Stimulated activated CD4-positive, alpha-beta T cell treated with anti-CD3 and anti-CD28 coated beads, Interleukin-2, amount 100 ng/mL, for 48 hours (primary cell): ENCODE measurements at regions not wholly inside any gene's neighbourhood (a gene's known extent, or its start where the extent isn't known, plus 50 kb on each side); places are given as distances from the start of the nearest gene placed in this dataset.

Experiments
- DNase-seq, 2 donors: peaks; one replicate each; pipeline ENCODE4 v3.0.0-alpha.2; 2020

DNA sequence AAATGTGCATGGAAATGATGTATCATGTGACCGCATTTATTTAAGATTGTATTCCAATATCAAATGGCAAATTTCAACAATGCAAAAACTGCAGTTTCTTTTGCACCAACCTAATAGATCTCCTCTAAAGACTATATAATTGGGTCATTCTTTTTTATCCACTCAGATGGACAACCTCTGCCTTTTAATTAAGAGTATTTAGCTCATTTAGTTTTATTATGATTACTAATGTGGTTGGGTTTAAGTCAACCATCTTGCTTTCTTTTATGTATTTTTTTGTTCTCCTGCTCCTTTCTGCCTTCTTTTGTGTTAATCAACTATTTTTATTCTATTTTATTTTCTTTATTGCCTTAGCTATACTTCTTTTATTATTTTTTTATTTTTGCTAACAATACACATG is 468.5 kb upstream of the MKI67 start:
- no peak for DNase-seq

DNA sequence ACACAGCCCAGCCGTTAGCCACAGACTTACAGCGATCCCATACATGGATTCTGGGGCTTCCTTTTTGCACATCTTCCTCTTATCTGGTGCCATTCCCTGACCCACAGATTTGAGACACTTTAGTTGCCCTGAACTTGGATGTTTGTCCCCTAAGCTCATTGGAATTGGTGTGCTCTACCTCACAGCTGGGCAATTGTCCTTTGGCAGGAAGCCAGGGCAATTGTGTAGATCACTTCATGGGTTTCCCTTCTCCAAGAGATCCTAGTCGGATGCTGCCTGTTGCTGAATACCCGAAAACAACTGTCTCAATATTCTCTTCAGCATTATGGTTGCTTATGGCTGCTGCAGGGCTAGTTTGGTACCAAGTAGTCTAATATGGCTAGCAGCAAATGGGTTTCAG is 470.7 kb upstream of the MKI67 start:
- DNase-seq = no peak

DNA sequence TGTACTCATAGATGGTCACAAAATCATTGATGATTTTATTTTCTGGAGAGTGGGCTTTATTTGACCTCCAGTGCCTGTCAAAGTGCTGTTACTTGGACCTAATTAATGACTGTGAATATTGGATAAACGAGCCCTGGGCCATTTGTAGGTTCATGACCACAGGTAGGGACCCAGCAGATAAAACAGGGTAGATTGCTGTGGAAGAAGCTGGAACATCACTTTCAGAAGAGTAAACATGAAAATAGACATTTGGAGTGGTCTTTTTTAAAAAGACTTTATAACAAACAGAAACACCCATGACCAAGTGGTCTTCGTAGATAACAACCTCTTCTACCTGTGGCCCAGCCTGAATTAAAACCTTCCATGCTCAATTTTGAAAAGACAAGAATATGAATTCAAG is 472.8 kb upstream of the MKI67 start:
- no peak for DNase-seq

DNA sequence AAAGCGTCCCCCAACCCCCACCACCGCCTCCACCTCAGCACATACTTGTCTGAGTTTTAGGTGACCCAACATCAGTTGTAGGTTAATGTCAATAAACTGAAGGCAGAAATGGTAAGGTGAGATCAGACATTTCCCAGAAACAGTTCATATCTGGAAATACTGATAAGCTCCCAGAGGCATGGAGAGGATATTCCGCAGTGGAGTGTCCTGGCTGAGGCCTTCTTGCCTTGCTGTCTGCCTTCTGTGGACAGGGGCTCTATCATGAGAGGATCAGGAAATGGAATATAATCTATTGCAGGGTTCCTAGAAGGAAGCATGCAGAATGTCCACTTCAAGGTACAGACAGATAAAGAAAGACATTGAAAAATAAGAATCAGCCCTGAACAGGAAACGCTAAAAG is 473.3 kb upstream of the MKI67 start:
- DNase-seq = no peak

DNA sequence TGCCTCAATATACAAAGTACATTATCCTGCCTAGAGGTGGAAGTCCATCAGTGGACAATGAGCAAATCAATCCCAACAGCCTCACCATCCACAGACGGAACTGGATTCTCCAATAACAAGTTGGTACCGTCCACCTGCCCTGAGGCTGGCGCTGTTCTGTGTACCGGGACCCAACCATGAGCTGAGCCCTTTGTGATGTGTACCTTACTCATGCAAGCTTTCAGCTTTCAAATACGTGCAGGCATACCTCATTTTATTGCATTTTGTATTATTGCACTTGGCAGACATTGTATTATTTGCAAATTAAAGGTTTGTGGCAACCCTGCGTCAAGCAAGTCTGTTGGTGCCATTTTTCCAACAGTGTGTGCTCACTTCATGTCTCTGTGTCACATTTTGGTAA is 476.0 kb upstream of the MKI67 start:
- DNase-seq = no peak

DNA sequence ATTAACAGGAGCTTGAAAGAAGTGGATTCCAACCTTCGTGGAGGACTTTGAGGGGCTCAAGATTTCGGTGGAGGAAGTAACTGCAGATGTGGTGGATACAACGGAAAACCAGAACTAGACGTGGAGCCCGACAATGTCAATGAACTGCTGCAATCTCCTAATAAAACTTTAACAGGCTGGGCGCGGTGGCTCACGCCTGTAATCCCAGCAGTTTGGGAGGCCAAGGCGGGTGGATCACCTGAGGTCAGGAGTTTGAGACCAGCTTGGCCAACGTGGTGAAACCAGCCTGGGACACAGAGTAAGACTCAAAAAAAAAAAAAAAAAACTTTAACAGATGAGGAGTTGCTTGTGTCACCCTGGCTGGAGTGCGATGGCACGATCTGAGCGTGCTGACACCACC is 477.8 kb upstream of the MKI67 start:
- DNase-seq = no peak

DNA sequence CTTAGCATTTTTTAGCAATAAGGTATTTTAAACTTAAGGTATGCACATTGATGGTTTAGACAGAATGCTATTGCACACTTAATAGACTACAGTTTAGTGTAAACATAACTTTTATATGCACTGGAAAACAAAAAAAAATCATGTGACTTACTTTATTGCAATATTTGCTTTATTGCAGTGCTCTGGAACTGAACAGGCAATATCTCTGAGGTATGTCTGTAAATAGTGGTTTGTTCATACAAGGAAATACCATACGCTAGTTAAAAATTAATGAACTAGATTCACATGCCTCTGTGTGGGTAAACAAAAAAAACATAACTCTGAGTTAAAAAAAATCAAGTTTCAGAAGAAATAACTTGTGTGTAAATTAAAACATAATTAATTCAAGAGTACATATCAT is 479.0 kb upstream of the MKI67 start:
- DNase-seq = no peak

DNA sequence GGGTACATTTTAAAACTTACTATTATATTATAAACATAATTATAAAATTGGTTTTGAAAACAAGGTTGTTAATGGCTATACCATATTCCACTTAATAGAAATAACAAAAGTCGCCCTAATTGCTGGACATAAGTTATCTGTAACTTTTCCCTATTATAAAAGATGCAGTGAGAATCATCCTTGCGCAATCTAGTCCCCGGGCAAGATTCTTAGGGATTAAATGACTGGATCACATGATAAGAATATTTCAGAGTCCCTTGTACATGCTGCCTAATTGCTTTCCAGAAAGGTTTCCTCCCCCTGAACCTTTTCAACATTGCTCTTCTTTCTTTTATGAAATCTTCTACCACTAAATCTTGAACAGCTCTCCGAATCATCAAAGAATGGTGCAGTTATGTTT is 479.8 kb upstream of the MKI67 start:
- no peak for DNase-seq

DNA sequence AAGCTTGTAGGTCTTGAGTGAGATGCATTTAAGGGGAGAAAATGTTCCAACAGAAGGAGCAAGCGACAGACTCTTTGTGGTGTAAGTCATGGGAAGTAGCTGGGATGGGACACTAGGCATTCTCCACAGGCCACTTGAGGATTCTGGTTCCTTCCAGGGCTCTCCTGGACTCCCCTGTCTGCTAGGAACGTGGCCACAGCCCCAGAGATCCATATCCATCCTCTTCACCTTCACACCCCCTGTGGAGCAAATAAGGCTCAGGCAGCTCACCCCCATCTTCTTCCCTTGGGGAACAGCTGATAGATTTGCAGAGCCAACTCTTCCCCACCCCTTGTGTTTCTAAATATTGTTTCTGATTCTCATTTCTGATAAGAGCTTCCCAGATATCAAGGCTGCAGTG is 482.6 kb upstream of the MKI67 start:
- DNase-seq = no peak

DNA sequence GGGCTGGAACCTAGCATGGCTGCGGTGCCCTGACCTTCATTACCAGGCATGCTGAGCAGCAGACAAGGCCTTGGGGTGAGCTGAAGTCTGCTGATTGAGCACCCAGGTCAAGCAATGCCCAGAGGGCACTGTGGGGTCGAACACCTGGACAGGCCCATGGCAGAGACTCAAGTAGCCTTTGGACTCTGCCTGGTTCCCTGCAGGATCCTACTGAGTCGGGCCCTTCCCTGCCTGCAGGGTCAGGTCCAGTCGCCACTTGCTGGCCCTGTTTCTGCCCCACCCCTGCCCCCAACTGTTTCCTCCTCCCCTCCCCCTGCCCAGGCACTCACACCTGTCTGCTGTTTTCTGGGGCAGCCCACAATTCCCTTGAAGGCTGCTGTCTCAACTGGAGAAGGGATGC is 483.2 kb upstream of the MKI67 start:
- no peak for DNase-seq

DNA sequence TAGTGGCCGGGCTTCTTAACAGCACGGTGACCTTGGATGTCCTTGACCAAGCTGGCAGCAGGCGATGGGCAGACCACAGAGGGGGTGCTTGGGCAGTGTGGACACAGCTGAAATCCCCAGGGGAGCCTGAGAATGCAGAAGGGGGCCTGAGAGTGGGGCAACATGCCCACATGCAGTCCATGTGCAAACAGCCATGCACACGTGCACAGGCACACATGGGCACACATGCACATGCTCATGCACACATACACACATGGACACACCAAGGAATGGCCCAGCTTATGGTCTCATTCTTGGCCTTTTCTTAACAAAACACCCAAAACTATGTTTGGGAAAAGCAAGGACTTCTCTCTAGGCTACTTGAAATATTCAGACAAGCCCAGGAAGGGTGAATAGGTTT is 483.9 kb upstream of the MKI67 start:
- no peak for DNase-seq

DNA sequence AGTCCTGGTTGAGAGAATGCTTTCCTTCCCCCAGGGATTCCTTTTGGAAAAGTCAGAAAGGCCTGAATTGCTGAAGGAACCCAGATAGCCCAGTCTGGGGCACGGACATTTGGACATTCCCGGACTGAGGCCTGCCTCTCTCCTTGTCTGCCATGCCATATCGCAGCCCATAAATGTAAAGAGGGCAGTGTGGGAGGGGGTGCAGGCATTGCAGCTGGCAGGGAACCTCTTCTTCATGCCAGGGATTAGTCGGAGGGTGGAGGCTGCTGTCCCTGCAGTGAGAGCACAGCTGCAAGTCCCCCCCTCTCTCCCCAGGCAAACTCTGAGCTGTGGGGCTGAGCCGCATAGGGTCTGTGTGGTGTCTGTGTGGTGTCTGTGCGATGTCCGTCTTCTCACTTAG is 486.0 kb upstream of the MKI67 start:
- no peak for DNase-seq

DNA sequence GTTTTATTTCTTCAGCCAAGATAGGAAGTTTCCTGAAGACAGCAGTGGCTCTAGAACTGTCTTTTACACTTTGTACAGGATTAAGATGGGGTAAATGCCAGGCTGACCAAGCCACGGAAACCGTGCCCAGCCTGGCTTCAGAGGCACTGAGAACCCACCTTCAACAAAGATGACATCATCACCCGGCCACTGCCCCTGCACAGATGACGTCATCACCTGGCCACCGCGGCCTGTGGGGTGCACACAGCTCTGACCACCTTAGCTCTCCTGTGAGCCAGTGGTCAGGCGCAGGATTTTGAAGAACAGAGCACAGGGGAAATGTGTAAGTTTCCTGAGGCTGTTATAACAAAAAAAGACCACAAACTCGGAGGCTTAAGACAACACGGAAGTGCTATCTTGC is 486.4 kb upstream of the MKI67 start:
- DNase-seq = no peak

DNA sequence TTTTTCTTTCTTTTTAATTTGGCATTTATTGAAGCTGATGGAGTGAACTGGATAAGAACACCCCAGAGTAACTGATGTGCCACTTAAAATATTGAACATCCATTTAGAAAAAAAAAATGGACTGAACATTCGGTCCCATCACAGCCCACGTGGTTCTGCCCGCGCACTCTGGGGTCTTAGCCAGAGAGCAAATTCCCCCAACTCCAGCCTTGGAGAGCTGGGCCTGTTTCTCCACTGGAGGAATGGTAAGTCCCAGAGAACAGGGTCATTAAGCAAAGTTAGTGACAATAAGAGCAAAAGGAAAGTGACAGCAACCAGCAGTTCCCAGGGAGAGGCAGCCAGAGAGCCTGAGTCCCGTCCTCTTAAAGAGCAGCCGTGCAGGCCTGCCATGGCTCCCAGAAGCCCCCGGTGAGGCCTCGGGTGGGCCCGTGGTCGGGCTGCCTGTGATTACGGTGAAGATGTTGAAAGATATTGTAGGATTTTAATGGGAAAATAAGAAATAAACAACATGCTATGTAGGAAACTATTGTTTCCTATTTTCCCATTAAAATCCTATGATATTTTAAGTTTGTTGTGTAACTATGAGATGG is 487.9 kb upstream of the MKI67 start:
- DNase-seq = no peak

DNA sequence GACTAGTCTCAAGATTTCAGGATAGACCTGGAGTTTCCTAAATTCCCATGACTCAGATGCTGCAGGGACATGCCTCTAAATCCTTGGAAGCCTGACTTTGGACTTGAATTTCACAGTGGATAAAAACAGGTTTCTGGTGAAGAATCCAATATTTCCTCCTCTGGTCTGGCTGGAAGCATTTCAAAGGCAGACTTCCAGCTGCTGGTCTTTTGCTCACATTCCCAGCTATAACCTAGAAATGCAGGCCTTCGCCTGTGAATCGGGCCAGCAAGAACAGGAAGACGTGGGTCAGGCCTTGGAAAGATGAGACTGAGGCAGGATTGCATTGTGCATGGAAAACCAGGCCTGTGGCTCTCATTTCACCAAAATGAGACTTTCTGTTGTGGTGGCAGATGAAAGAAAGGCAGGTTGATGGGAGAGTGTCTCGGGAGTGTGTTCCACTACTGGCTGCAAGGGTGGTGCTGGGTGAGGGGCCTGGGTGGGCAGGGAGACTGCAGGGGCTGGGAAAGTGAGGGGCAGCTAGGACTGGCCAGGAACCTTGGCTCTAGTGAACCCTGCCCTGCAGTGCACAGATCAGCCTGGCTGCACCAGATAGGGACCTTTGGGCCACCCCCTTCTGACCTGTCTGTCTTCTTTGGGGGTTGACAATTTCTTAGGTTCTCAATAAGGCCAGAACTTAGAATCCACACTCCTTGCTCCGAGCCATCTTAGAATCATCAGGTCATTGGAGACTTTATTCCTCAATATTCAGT is 488.8 kb upstream of the MKI67 start:
- no peak for DNase-seq

DNA sequence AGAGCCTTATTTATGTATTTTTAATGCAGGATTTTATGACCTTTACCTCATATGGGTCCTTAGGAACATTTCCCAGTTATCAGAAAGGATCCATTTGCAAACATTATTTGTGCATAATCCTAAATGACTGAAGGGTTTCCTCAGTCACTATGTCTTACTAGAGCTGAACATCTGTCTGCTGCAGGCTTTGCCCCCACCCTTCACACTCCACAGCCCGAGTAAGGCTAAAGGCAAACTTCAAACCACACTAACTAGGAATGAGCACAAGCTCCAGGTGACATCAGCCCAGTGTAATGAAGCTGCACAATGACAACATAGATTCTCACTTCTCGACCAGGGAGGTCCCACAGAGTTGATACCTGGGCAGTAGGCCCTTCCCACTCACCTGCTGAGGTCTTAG is 491.3 kb upstream of the MKI67 start:
- no peak for DNase-seq

DNA sequence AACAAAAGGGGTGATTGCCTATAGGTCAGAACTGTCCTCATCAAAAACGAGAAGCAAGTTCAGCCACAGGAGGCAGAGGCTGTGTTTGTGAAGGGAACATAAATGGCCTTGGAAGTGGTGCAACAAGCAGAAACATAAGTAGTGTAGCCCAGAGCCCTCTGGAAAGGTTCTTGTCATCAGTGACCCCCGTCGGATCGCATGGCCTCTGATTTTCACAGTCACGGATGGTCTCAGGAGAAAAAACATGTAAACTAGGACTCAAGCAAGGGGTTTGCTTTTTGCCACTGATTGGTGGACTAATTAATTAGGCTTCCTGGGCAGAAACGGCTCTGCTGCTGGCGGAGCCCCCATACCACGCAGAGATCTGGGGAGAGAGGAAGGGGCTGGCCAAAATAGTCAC is 496.5 kb upstream of the MKI67 start:
- no peak for DNase-seq

DNA sequence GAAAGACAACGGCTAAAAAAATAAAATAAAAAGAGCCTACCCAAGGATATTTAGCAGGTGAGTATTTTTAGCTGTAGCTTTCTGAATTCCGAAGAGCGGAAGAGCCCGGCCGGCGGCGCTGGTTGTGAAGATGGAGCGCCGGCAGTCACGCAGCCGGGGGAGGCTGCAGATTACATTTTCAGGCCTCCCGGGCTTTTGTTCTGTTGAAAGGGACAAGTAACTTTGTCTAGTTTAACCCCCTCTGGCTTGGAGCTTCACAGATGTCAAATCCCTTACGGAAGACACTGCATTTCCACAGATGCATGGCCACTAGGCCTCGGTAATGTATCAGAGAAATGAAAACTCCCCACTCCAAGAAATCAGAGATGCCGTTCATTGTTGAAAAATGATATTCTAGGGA is 497.6 kb upstream of the MKI67 start:
- DNase-seq = no peak

DNA sequence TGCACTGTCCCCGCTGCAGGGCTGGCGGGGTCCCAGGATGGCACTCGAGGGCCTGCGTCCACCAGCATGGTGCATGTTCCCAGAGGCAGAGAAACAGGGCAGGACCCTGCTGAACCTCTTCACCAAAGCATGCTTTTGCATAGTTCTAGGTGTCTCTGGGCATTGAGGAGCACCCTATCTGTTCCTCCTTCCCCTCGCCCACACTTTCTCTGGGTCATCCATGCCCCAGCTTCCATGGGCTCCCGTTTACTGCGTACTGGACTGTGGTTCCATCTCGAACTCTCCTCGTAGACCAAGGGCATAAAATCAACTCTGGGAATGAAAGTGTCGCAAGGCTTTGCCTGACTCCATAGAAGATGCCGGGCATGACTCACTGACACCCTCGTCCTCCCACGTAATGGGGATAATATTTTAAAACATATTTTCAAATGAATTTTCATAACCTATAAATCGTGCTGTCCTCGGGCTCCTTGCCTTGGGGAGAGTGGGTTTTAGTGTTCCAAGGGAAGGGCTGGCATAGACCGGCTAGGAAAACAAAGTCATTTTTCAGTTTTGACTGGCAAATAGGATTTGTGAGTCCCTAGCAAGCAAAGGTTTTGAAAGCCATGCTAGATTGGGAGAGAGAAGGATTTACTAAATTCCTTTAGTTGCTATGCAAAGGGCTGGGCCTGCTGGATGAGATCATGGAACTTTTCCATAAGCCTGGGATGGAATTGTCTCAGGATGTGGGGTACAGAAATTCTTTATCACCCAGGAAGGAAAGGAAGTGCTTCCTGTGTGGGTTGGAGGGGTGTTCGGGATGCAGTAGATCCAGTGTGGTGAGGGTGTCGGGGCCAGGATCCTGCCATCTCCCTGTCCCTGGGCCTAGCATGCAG is 498.7 kb upstream of the MKI67 start:
- DNase-seq = no peak

DNA sequence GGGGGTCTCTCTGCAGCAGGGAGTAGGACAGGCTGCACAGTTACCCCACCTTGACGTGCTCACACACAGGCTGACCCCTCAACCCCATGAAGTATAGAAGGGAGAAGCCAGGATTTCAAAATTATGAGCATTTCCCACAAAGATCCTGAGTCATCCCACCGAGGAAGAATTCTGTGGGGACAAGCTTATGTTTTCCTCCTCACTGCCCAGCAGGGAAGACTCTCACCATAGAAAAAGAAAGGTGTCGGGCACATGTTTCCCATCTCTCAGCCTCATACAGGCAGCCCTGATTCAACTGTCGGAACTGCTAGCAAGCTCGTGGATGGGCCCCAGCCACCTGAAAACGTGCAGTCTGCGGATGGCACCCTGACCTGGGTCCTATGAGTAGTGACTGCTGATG is 499.7 kb upstream of the MKI67 start:
- DNase-seq = no peak

DNA sequence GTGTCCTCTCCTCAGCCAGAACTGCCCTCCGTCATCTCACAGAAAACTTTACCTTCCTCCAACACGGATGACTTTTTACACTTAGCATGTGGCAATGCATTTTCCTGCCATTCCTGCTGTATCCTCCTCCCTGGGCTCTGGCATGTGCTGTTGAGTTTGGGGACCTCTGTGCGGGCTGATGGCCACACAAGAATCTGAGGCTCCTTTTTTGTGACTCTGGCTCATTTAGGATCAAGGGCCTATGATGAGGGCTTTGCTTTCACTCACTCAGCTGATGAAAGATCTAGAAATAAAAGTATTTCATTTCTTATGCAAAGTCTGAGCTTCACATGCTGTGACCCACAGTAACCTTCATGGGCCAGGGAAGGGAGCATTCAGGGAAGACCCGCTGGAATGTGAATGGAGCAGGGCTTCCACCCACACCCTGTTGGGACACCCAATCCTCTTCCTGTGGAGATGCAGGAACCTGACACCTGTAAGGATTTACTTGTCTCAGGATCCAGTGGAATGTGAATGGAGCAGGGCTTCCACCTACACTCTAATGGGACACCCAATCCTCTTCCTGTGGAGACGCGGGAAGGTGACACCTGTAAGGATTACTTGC is 500.3 kb upstream of the MKI67 start:
- no peak for DNase-seq

DNA sequence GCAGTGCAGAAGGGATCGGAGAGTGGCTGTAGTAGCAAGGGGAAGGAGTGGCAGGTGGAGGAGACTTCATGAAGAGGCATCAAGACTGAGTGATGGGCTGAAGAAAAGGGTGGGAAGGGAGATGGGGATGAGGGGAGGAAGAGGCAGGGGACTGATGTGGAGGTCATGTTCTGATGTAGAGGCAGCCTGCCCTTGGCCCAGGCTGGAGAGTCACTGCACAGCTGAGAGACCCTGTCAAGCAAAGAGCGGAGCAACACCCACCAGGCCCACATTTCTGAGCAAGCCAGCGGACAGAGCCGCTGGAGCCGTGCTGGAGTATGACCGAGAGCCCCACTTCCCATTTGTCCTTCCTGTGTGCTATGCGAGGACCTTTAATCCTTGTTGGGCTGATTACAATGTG is 501.6 kb upstream of the MKI67 start:
- DNase-seq = no peak

DNA sequence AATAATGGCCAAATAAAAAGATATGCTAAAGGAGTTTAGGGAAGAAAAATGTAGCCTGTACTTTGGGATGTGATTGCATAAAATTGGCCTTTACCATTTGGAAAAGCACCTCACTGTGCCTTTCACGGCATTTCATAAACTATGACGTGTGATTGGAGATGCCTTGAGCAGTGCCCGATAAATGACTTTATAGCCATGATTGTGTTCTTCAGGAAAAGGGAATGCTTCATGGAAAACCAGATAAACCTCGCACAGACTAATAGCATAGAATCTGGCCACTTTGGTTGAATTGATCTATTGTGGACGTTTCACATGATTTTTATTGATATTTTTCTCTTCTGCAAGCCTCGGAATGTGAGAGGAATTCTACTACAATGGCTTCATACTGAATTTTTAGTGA is 502.0 kb upstream of the MKI67 start:
- DNase-seq = no peak
